ENCODE measurements at regions not wholly inside any gene's neighbourhood (a gene's known extent, or its start where the extent isn't known, plus 50 kb on each side); places are given as distances from the start of the nearest gene placed in this dataset.

DNA sequence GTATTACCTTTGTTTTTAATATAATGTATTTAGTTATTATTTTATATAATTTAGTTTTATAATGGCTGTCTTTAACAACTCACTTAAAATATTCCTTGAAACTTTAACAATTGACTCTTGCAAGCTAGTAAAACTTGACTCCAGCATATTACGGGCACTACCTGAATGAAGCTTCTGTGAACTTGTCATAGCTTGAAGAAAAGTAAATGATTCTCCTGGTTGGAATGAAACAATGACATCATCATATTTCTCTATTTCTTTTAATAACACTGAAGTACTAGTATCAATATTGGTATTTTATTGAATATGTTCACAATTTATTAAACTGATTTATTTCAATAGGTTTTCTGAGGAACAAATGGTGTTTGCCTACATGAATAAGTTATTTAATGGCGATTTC, 128.4 kb upstream of the PHF14 start:
- TF ChIP-seq, protein P1, sequence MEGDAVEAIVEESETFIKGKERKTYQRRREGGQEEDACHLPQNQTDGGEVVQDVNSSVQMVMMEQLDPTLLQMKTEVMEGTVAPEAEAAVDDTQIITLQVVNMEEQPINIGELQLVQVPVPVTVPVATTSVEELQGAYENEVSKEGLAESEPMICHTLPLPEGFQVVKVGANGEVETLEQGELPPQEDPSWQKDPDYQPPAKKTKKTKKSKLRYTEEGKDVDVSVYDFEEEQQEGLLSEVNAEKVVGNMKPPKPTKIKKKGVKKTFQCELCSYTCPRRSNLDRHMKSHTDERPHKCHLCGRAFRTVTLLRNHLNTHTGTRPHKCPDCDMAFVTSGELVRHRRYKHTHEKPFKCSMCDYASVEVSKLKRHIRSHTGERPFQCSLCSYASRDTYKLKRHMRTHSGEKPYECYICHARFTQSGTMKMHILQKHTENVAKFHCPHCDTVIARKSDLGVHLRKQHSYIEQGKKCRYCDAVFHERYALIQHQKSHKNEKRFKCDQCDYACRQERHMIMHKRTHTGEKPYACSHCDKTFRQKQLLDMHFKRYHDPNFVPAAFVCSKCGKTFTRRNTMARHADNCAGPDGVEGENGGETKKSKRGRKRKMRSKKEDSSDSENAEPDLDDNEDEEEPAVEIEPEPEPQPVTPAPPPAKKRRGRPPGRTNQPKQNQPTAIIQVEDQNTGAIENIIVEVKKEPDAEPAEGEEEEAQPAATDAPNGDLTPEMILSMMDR (IDR thresholded peaks at IDR 0.05; ENCODE audit: borderline replicate concordance, extremely low read depth, low read length, poor library complexity, severe bottlenecking): no peak
- no peak for TF ChIP-seq EZH2 (IDR thresholded peaks at IDR 0.05; ENCODE audit: borderline replicate concordance, low read depth, low read length, severe bottlenecking)
